ENCODE measurements at regions not wholly inside any gene's neighbourhood (a gene's known extent, or its start where the extent isn't known, plus 50 kb on each side); places are given as distances from the start of the nearest gene placed in this dataset.

DNA sequence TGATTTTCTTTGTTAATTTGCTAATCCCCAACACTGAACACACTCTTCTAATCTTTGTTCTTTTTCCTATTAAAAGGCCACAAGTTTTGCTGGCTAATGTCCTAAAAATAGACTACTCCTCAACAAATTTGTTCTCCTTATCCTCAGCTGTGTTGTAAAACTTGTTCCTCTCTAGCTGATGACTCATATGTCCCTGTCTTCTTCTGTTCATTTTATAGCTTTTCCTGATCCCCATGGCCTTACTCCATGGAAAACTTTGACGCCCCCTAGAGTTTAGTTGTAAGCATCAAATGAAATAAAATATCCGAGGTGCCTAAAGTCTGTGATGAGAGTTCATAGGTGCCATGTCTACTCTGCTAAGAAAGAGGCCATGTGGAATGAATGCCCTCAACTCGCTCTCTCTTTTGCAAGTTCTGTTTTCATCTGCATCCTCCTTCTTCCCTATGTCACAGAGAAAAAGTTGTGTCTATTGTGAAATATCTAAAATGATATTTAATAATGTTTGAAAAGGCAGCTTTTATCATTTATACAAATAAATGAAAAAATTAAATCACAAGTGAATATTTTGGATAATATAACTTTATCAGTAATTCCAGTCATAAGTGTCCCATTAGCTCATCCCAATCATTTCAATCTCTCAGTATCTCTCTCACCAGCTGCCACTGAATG is 237.9 kb downstream of the IPO8 start:
- TF ChIP-seq EZH2 (IDR thresholded peaks at IDR 0.05; ENCODE audit: low read length), result no peak
- peak; percentile 1 to 47 (median 47) for TF ChIP-seq CTCF (optimal IDR thresholded peaks at IDR 0.05 in 1 of 3, IDR thresholded peaks at IDR 0.05 in 1 of 3, conservative IDR thresholded peaks at IDR 0.05 in 1 of 3; ENCODE audit: extremely low read depth in 1 of 3, insufficient read depth in 2 of 3, low read length in 3 of 3)

Data from keratinocyte (primary cell).